GOT3 (cell line): ENCODE measurements at regions not wholly inside any gene's neighbourhood (a gene's known extent, or its start where the extent isn't known, plus 50 kb on each side); places are given as distances from the start of the nearest gene placed in this dataset.
"Not testable (repeated sequence)": the region's sequence is repeated elsewhere in the genome, so short reads cannot be mapped to it uniquely, and the experiment has no call there.

Experiments
- DNase-seq: peaks from one replicate; lab custom pipeline; 2025; ENCODE audit warnings: mixed read lengths; lab: John Stamatoyannopoulos, UW

DNA sequence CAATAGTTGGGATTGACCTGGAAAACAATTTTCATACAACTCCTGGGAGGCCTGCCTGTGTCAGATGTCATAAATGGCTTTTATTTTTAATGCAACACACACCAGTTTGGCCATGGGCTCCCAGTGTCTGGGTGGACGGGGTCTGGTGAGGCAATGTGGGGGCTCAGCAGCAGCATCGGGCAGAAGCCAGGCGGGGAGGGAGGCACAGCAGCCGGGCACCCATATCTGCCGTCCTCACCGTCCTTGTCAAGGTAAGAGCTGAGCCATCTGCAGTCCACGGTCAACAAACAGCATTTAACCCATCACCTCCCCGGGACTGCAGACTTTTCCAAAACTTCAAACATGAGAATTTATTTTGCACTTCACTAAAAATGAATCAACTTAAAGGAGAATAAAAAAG lies 154.0 kb upstream of the ZNF469 start:
- DNase-seq = not testable (repeated sequence)

DNA sequence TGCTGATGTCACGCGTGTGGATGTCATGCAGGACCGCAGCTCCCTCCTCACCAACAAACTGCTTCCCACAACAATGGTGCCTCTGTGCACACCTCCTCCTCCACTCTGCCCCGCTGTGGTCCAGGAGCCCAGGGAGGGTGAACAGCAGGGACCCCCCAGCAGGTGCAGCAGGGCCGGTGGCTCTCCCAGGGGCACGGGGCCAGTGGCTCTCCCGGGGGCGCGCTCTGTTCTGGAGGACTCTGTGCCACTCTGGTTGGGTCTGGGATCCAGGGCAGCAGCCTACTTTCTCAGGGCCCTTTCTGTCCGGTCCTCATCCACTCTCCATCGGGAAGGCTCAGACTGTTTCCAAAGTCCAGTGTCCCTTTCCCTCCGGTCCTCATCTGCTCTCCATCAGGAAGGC lies 153.0 kb upstream of the ZNF469 start:
- DNase-seq = not testable (repeated sequence)

- DNase-seq = not testable (repeated sequence)
Measured at GRCh38 chr16:88230276-88230966, 152.3 kb upstream of the ZNF469 start.

DNA sequence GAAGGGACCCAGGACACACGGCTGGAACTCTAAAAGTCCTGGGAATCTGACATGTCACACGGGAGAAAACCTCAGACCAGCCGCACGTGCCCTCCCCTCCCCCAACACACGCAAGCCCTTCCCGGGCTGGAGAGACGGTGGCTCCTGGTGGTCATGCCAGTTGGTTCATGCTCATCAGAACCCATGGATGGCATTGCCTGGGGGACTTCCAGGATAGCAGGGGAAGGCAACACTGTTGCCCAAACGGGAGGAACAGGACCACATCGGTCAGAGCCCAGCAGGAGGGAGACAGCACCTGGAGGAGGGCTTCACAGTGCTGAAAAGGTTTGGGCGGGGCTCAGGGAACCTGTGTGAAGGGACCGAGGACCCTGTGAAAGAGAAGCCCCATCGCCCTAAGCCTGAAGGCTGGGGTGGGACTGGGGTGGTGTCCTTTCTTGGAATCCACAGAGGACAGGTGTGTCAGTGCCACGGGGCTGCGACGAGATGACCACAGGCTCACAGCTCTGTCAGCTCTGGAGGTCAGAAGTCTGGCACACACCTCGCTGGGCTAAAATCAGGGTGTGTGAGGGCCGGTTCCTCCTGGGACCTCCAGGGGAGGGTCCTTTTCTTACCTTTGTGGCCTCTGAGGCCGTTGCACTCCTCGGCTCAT lies 151.7 kb upstream of the ZNF469 start:
- DNase-seq = not testable (repeated sequence)

- DNase-seq = not testable (repeated sequence)
Measured at GRCh38 chr16:88231839-88232238, 150.9 kb upstream of the ZNF469 start.

DNA sequence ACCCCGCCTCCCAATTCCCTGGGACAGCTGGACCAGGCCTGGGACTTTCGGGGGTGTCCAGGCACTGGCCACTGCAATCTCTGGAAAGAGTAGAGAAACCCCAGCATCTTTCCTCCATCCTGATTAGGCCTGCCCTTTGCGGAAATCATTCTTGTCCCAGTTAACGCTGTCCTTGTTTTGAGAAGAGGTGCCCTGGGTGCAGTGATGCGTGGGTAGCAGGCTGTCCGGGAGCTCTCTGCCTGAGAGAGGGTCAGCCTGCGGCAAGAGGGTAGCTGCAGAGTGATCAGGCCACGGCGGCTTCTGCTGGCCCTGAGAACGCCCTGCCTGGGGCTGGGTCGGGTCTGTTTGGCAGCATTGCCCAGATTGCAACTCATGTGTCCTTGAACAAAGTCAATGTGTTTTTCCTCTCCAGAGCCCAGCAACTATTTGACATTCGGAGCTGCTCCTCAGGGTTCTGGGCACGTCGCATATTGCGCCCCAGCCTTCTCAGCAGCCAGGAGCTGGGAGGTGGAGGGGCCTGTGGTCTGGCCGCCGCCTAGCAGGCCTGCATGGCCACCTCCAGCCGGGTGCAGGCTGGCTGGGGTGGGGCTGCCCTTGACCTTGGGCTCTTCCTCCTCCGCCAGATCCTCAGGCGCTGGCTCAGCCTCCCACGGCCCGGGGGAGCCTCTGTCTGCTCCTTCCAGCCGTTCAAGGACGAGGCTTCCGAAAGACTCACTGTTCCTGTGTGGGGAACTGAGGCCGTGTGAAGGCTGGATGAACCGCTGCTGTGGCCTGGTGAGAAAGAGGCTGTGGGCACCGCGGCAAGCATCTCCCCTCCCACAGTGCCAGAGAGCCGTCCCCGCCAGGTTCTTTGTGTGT lies 150.1 kb upstream of the ZNF469 start:
- DNase-seq = not testable (repeated sequence)

GRCh38 chr16:88233621-88234420 lies 148.9 kb upstream of the ZNF469 start:
- not testable (repeated sequence) for DNase-seq

DNA sequence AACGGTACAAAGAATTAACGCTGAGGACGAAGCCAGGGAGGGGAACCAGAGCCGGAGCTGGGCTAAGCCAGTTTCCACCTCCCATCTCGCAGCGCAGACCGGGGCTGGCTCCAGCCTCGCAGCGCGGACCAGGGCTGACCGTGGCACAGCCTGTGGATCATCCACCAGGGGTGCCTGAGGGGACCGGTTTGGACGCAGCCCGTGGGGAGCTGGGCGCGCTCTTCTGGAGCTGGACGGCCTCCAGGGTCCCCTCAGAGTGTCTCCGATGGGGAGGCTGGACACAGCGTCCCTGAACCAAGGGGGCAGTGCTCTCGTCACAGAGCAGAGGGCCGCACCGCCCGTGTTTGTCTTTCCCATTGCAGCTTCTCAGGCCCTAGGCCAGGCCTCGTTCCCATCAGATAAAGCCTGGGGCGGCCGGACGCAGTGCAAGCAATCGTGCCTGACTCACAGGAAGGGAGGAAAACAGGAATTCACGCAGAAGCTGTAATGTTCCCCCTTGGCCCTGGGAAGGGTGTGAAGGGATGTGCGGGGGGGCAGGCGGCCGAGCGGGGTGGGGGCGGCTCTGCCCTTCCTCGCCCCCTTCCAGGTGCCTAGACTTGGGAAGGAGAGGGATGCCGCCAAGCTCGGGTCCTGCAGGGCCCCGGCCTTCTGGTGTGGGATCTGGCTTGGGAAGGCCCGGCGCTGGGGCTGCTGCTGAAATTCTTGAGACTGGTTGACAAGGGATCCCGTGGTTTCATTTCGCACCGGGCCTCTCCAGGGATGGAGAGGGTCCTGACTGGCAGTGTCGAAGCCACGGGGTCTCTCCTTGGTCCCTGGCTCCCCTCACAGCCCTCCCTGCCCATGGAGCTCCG lies 148.1 kb upstream of the ZNF469 start:
- DNase-seq = not testable (repeated sequence)

GRCh38 chr16:88235691-88236090 lies 147.1 kb upstream of the ZNF469 start:
- DNase-seq = not testable (repeated sequence)

DNA sequence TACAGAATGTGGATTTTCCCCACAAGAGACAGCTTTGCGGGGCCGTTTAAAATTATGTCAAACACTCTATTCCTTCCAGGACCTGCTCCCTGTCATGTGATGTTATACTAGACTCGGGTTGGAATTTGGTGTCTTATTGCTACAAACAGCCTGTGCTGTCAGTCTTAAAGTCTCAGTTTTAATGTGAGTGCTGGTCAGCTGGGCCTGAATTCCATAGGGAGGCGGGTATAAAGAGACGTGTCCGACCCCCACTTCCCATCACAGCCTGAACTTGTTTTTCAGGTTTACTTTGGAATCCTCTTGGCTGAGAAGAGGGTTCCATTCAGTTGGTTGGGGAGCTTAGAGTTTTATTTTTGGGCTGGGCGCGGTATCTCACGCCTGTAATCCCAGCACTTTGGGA lies 146.5 kb upstream of the ZNF469 start:
- DNase-seq = not testable (repeated sequence)

- DNase-seq = not testable (repeated sequence)
Measured at GRCh38 chr16:88237314-88237713, 145.4 kb upstream of the ZNF469 start.

- not testable (repeated sequence) for DNase-seq
Measured at GRCh38 chr16:88237761-88238415, 144.9 kb upstream of the ZNF469 start.

DNA sequence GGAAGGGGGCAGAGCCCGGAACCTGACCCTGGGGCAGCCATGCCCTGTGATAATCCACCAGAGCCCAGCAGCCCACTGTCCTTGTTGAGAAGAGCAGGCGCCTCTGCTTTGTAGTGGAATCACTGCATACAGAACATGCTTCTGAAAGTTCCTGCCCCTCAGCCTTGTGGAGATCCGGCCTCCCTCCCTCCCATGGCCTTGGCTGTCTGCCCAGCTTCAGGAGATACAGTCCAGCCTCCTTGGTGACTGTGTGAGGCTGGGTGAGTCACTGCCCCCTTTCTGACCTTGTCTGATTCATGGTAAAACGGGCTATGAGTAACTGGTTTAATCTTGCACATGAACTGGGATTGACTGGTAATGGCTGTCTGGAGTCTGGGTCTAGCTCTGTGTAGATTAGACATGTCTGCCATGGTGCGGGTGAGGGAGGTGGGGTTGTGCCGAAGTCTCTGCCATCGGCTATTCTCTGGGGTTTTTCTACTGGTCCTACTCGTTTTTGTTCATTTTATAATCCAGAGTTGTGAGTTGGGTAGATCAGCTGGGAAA lies 144.0 kb upstream of the ZNF469 start:
- peak; percentile 78 for DNase-seq

- DNase-seq = peak; percentile 12
Measured at GRCh38 chr16:88240118-88240517, 142.6 kb upstream of the ZNF469 start.

GRCh38 chr16:88240776-88241175 lies 142.0 kb upstream of the ZNF469 start:
- DNase-seq = not testable (repeated sequence)

DNA sequence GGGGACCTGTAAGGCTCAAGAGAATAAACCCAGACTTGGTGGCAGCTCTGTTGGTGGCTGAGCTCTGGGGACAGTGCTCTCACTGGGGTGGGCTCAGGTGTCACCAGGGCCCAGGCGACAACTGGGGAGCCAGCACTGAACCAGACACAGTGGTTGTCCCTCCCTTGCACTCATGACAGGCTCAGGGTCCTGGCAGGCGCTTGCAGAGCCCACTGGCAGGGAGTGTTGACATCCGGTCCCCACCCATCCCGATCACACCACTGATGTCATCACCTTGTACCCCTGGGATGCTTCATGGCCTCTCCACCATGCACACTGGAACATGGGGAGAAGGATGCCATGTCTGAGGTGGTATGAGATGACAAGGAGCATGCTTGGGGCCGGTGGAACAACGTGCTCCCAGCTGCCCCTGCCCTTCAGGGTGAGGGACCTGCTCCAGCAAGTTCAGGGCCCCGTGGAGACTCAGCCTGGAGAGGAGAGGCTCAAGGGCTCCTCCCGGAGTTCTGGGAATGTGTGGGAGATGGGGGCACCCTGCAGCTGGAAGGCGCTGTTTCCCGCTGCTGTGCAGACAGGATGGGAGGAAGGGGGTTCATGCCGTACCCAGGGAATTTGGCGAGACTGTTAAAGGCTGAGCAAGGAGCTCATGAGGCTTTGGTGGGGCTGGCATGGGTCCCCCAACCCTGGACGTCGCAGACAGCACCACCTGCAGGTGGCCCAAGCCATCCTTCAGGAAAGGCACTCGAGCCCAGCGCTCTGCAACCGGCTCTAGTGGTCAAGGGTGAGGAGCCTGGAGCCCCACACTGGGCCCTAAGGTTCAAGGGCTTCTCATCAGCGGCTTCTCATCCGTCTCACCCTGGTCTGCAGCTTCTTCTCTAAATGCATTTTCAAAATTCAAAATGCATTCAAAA lies 141.1 kb upstream of the ZNF469 start:
- not testable (repeated sequence) for DNase-seq

GRCh38 chr16:88242312-88243295 lies 140.2 kb upstream of the ZNF469 start:
- DNase-seq = peak; percentile 81

- not testable (repeated sequence) for DNase-seq
Measured at GRCh38 chr16:88243921-88244320, 138.8 kb upstream of the ZNF469 start.
